ENCODE measurements at regions not wholly inside any gene's neighbourhood (a gene's known extent, or its start where the extent isn't known, plus 50 kb on each side); places are given as distances from the start of the nearest gene placed in this dataset.

DNA sequence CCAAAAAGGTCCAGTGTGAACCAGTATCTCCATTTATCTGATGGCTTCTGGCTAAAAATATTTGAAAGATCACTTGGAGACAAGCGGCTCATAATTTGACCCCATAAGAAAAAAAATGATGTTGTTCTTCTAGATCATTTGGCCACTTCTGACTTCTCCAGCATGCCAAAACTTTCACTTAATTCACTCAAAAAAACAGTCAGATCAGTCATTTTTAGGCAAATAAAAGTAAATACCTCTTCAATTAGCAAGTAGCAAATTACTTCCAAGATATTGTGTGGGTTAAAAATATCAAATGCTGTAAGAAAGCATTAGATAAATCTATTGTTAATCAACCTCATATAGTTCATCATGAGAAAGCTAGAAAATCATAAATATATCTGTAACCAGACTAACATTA lies 106.0 kb downstream of the ZC3H11B start:
- TF ChIP-seq, protein P1, sequence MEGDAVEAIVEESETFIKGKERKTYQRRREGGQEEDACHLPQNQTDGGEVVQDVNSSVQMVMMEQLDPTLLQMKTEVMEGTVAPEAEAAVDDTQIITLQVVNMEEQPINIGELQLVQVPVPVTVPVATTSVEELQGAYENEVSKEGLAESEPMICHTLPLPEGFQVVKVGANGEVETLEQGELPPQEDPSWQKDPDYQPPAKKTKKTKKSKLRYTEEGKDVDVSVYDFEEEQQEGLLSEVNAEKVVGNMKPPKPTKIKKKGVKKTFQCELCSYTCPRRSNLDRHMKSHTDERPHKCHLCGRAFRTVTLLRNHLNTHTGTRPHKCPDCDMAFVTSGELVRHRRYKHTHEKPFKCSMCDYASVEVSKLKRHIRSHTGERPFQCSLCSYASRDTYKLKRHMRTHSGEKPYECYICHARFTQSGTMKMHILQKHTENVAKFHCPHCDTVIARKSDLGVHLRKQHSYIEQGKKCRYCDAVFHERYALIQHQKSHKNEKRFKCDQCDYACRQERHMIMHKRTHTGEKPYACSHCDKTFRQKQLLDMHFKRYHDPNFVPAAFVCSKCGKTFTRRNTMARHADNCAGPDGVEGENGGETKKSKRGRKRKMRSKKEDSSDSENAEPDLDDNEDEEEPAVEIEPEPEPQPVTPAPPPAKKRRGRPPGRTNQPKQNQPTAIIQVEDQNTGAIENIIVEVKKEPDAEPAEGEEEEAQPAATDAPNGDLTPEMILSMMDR (IDR thresholded peaks at IDR 0.05), result no peak
- no peak for TF ChIP-seq POLR2A (IDR thresholded peaks at IDR 0.05)

Measured in heart left ventricle (tissue), 13 donors.